ENCODE measurements at regions not wholly inside any gene's neighbourhood (a gene's known extent, or its start where the extent isn't known, plus 50 kb on each side); places are given as distances from the start of the nearest gene placed in this dataset.

DNA sequence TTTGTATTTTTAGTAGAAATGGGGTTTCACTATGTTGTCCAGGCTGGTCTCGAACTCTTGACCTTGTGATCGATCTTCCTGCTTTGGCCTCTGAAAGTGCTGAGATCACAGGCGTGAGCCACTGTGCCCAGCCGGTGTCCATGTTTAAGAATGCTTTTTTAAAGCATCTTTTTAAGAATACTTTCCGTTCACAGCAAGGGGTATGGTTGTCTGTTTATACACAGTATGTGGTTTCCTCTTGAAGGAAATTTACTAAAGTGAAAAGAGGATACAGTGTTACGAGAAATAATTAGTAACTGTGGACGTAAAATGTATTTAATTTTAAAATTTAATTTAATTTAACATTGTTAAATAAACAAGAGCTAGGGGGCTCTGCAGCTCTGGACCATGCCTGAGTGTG is 73.4 kb downstream of the GSC start:
- H3K4me3 ChIP-seq (ENCODE audit: low read length in 2 of 2) = no peak overlapping the region
- H3K9ac ChIP-seq (ENCODE audit: low read length in 2 of 2) = no peak overlapping the region
- no peaks in the 10 kb centered on the region for H3K4me1 ChIP-seq (ENCODE audit: control insufficient read depth, insufficient read depth, low read length)
- H3K9me3 ChIP-seq (ENCODE audit: control insufficient read depth in 2 of 2, low read length in 2 of 2) = no peaks in the 10 kb centered on the region
- H3K27me3 ChIP-seq (ENCODE audit: control insufficient read depth in 1 of 2, insufficient read depth in 2 of 2, low read length in 2 of 2) = peaks cover 6 to 10% of the 10 kb centered on the region in 2 donors
- no peaks in the 10 kb centered on the region for H3K36me3 ChIP-seq (ENCODE audit: control insufficient read depth in 2 of 2, insufficient read depth in 2 of 2, low read length in 2 of 2)
- H3K27ac ChIP-seq (ENCODE audit: low read length) = no peak overlapping the region

DNA sequence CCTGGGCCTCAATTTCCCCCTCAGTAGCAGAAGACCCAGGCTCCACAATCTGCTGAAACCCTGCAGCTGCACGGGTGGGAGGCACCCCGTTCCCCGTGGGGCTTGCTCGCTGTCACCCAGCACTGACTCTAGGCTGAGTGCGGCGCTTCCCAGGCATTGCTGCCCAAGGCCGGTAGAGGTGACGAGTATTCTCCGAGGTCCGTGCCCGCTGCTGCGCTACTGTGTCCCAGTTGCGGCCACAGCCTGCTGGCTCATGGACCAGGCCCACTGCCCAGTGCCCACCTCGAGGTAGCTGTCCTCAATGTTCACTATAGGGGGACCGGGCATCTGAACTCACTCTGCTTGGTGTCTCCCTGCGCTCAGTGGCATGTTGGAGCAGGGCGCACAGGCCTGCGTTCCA is 74.7 kb downstream of the GSC start:
- Histone ChIP-seq H3K27me3 (ENCODE audit: control insufficient read depth in 1 of 2, insufficient read depth in 2 of 2, low read length in 2 of 2) (peaks cover 5 to 7% of the 10 kb centered on the region in 2 donors), H3K4me1 (ENCODE audit: control insufficient read depth, insufficient read depth, low read length) (no peaks in the 10 kb centered on the region), H3K9me3 (ENCODE audit: control insufficient read depth in 2 of 2, low read length in 2 of 2) (no peaks in the 10 kb centered on the region), H3K27ac (ENCODE audit: low read length) (no peak overlapping the region), H3K36me3 (ENCODE audit: control insufficient read depth in 2 of 2, insufficient read depth in 2 of 2, low read length in 2 of 2) (no peaks in the 10 kb centered on the region), H3K4me3 (ENCODE audit: low read length in 2 of 2) (no peak overlapping the region), H3K9ac (ENCODE audit: low read length in 2 of 2) (no peak overlapping the region)

DNA sequence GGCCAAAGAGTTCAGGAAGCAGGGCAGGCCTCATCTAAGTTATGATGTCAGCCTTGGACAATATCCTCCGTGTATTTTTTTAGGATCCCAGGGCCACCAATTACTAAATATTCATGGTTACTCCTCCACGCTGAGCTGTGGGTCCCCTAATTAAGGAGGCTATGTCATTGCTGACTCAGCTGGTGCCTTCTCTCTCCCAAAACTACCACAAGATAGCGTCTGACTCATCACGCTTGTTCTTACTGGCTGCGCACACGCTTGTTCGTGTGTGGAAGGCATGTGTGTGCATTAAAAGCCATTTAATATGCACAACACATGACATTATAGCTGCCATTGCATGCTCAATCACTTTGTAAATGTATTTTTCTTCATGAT is 78.3 kb downstream of the GSC start:
- Histone ChIP-seq H3K9ac (ENCODE audit: low read length in 2 of 2) (no peak overlapping the region), H3K4me1 (ENCODE audit: control insufficient read depth, insufficient read depth, low read length) (peaks cover 5% of the 10 kb centered on the region), H3K4me3 (ENCODE audit: low read length in 2 of 2) (no peak overlapping the region), H3K9me3 (ENCODE audit: control insufficient read depth in 2 of 2, low read length in 2 of 2) (no peaks in the 10 kb centered on the region), H3K27me3 (ENCODE audit: control insufficient read depth in 1 of 2, insufficient read depth in 2 of 2, low read length in 2 of 2) (no peaks in the 10 kb centered on the region), H3K36me3 (ENCODE audit: control insufficient read depth in 2 of 2, insufficient read depth in 2 of 2, low read length in 2 of 2) (no peaks in the 10 kb centered on the region), H3K27ac (ENCODE audit: low read length) (no peak overlapping the region)

DNA sequence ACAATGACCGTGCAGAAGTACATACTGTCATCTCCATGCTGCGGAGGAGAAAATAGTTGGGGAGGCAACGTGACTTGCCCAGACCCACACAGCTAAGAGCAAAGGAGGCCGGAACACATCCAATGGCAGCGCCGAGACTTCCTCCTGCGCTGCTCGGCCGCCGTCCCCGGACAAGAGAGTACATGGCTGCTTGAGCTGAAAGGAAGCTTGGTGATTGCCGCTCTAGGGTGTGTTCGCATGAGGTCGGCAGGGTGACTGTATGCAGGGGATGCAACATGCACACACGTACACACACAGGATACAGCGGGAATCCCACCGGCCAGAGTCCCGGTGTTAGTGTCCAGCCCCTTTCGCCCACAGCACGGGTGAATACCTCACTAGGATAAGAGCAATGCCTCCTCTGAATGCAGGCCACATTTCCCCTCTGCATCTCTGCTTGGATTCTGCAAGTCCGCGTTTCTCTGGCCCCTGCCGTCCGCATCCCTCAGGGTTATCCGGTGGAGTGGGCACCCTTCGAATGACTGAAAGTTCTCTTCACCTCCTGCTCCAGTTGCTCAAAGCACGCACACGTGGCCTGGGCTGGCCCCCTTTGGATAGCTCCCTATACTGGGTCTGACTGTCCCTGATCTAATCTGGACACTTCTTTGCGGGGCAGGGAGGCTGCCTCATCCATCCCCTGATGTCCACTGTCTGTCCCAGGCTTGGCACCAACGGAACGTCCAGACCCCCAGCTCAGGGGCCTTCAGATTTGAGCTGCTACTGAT is 78.8 kb downstream of the GSC start:
- Histone ChIP-seq H3K36me3 (ENCODE audit: control insufficient read depth in 2 of 2, insufficient read depth in 2 of 2, low read length in 2 of 2) (no peaks in the 10 kb centered on the region), H3K9ac (ENCODE audit: low read length in 2 of 2) (no peak overlapping the region), H3K27ac (ENCODE audit: low read length) (no peak overlapping the region), H3K9me3 (ENCODE audit: control insufficient read depth in 2 of 2, low read length in 2 of 2) (no peaks in the 10 kb centered on the region), H3K27me3 (ENCODE audit: control insufficient read depth in 1 of 2, insufficient read depth in 2 of 2, low read length in 2 of 2) (no peaks in the 10 kb centered on the region), H3K4me3 (ENCODE audit: low read length in 2 of 2) (no peak overlapping the region), H3K4me1 (ENCODE audit: control insufficient read depth, insufficient read depth, low read length) (peaks cover 5% of the 10 kb centered on the region)

DNA sequence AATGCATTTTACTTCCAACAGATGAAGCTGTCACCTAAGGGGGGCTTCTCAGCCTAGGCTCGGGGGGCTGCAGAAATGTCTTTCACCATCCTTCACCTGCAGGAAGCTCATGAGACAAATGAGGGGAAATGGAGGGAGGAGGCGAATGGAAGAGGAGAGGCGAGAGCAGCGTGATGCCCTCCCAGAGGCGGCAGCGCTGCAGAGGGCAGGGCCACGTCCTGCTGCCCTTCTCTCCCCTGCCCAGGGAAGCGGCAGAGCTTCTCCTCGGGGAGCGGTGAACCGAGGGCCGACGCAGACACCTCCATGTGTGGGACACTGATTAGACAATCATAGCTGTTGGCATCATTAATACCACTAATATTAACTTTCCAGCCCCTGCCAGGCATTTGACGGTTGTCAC is 78.3 kb downstream of the SERPINA3 start:
- Histone ChIP-seq H3K4me1 (ENCODE audit: control insufficient read depth, insufficient read depth, low read length) (peaks cover 5% of the 10 kb centered on the region), H3K36me3 (ENCODE audit: control insufficient read depth in 2 of 2, insufficient read depth in 2 of 2, low read length in 2 of 2) (no peaks in the 10 kb centered on the region), H3K9ac (ENCODE audit: low read length in 2 of 2) (no peak overlapping the region), H3K27ac (ENCODE audit: low read length) (no peak overlapping the region), H3K4me3 (ENCODE audit: low read length in 2 of 2) (no peak overlapping the region), H3K27me3 (ENCODE audit: control insufficient read depth in 1 of 2, insufficient read depth in 2 of 2, low read length in 2 of 2) (no peaks in the 10 kb centered on the region), H3K9me3 (ENCODE audit: control insufficient read depth in 2 of 2, low read length in 2 of 2) (no peaks in the 10 kb centered on the region)

DNA sequence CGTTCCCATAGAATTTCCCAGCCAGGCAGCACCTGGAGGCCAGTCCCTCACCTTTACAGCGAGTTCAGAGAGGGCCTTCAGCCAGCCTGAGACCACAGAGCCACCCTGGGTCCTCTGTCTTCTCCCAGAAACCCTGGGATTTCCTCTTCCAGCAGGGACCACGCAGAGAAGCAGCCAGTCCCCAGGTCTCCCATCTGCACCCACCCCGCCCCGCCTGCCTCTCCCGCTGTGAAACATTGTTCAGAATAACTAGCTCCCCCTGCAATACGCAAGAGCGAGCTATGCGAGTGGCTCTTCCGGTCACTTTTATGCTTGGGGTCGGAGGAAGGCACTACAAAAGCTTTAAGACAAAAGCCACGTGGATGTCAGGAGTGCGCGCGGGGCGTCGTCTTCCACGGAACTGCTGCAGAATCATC is 77.8 kb downstream of the SERPINA3 start:
- Histone ChIP-seq H3K36me3 (ENCODE audit: control insufficient read depth in 2 of 2, insufficient read depth in 2 of 2, low read length in 2 of 2) (no peaks in the 10 kb centered on the region), H3K27me3 (ENCODE audit: control insufficient read depth in 1 of 2, insufficient read depth in 2 of 2, low read length in 2 of 2) (no peaks in the 10 kb centered on the region), H3K9me3 (ENCODE audit: control insufficient read depth in 2 of 2, low read length in 2 of 2) (no peaks in the 10 kb centered on the region), H3K27ac (ENCODE audit: low read length) (no peak overlapping the region), H3K4me1 (ENCODE audit: control insufficient read depth, insufficient read depth, low read length) (peaks cover 5% of the 10 kb centered on the region), H3K9ac (ENCODE audit: low read length in 2 of 2) (peak overlapping the region in 1 of 2 donors; percentile 21), H3K4me3 (ENCODE audit: low read length in 2 of 2) (peak overlapping the region in 1 of 2 donors; percentile 44)

DNA sequence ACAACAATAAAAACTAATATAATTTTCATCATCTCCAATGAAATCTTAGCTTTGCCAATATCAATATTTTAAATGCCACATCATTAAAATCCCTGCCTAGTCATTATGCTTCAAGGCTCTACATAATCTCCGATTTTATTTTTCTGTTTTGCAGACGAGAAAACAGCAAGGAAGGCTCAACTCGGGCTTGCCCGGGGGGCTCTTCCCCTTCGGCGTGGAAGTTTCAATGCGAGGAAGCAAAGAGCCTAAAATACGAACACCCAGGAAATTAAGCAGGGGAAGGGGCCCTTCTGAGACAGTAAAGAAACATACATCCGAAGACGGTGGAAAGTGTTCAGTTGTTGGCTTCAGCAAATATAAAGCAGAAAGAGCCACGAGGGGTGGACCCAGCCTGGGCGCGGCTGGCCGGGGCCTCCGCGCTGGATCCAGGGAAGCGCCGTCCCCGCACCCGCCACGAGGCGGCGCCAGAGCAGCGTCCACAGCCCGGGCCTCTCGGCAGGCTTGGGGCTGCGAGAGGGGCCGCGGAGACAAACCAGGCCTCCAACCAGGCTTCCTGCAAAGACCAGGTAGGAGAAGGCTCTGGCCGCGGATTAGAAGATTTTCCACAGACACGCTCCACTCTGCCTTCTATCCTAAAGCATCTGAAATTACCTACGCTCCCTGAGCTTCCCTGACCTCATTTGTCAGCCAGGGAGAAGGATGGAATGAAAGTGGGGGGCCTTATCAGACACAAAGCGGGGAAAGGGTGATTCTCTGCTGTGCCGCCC is 77.2 kb downstream of the SERPINA3 start:
- peak overlapping the region in 1 of 2 donors; percentile 21 for H3K9ac ChIP-seq (ENCODE audit: low read length in 2 of 2)
- no peaks in the 10 kb centered on the region for H3K36me3 ChIP-seq (ENCODE audit: control insufficient read depth in 2 of 2, insufficient read depth in 2 of 2, low read length in 2 of 2)
- no peak overlapping the region for H3K27ac ChIP-seq (ENCODE audit: low read length)
- peaks cover 5% of the 10 kb centered on the region for H3K4me1 ChIP-seq (ENCODE audit: control insufficient read depth, insufficient read depth, low read length)
- H3K4me3 ChIP-seq (ENCODE audit: low read length in 2 of 2) = peak overlapping the region in 1 of 2 donors; percentile 44
- no peaks in the 10 kb centered on the region for H3K9me3 ChIP-seq (ENCODE audit: control insufficient read depth in 2 of 2, low read length in 2 of 2)
- H3K27me3 ChIP-seq (ENCODE audit: control insufficient read depth in 1 of 2, insufficient read depth in 2 of 2, low read length in 2 of 2) = no peaks in the 10 kb centered on the region

DNA sequence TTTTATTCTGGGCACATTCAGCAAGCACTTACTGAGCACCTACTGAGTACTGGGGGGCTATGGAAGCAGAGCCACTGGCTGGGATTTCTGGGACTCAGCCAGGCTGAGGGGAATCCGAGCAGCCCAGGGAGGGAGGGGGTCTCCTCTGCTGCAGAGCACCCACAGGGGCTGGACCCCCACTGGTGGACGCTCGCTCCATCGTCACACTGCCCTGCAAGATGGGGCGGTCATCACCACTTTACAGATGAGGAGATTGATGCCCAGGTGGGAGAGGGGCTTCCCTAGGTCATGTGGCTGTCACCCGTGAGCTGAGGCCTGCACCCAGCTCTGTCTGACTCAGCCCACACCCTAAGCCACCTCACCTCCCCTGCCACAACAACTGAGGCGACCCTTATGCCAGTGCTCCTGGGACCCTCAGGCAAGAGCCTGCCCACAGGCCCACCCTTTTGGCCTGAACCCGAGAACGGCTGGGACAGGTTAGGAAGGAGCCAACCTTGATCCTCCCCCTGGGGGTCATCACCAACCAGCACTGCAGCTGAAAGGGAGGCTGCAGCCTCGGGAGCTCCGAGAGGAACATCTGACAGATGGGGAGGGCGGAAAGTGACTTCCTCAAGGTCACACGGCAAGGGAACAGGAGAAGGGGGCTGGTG is 74.4 kb downstream of the SERPINA3 start:
- H3K27ac ChIP-seq (ENCODE audit: low read length) = no peak overlapping the region
- H3K27me3 ChIP-seq (ENCODE audit: control insufficient read depth in 1 of 2, insufficient read depth in 2 of 2, low read length in 2 of 2) = peaks cover 0 to 2% of the 10 kb centered on the region in 2 donors
- no peak overlapping the region for H3K4me3 ChIP-seq (ENCODE audit: low read length in 2 of 2)
- no peaks in the 10 kb centered on the region for H3K36me3 ChIP-seq (ENCODE audit: control insufficient read depth in 2 of 2, insufficient read depth in 2 of 2, low read length in 2 of 2)
- H3K9me3 ChIP-seq (ENCODE audit: control insufficient read depth in 2 of 2, low read length in 2 of 2) = no peaks in the 10 kb centered on the region
- peaks cover 5% of the 10 kb centered on the region for H3K4me1 ChIP-seq (ENCODE audit: control insufficient read depth, insufficient read depth, low read length)
- no peak overlapping the region for H3K9ac ChIP-seq (ENCODE audit: low read length in 2 of 2)

DNA sequence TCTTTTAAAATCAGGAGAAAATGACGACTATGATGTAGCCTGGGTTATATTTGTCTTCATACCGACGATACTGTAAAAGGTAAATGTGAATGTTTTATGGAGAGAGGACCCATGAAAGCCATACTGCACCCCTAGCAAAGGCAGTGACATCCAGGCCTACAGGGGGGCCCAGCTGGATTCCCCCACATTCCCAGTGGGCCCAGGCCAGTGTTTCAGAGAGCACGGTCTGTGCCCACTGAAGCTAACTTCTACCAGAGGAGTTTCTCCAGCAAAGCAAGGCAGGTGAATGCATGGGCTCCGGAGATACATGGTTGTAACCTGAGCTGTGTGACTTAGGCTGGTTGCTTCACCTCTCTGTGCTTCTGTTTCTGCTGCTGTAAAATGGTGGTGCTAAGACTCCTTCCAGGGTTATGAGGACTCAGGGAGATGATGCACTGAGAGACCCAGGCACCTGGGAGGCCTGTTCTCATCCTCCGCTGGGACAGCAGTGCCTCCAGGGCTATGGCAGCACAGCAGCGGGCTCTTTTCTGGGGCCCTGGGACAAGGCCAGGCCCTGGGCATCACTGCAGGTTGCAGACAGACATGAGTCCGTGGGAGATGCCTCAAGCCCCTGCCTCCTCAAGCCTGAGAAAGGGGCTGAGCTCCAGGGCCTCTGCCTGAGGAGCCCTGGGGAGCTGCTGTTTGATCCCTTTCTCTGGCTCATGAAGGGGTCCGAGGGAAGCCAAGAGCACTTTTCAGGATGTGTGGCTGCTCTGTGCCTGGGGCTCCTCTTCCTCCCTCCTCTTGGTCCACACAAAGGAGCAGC is 73.7 kb downstream of the SERPINA3 start:
- no peaks in the 10 kb centered on the region for H3K9me3 ChIP-seq (ENCODE audit: control insufficient read depth in 2 of 2, low read length in 2 of 2)
- no peaks in the 10 kb centered on the region for H3K36me3 ChIP-seq (ENCODE audit: control insufficient read depth in 2 of 2, insufficient read depth in 2 of 2, low read length in 2 of 2)
- H3K9ac ChIP-seq (ENCODE audit: low read length in 2 of 2) = no peak overlapping the region

DNA sequence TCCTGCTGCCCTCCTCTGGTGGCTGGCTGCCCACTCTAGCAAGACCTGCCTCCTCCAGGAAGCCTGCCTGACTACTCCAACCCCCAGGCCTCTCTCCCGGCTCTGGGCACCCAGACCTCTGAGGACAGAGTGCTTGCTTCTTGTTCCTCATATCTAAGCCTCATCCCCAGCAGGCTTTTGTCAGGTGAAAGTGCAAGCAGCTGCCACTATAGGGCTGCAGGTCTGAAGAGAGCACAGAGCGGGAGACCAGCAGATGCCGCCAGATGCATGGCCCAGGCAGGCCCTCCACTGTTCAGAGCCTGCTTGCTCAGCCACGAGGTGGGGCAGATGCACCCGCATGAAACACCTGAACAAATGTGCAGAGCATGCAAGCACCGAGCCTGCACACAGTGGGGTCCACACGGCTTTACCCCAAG is 73.0 kb downstream of the SERPINA3 start:
- no peaks in the 10 kb centered on the region for H3K36me3 ChIP-seq (ENCODE audit: control insufficient read depth in 2 of 2, insufficient read depth in 2 of 2, low read length in 2 of 2)
- H3K4me1 ChIP-seq (ENCODE audit: control insufficient read depth, insufficient read depth, low read length) = peaks cover 5% of the 10 kb centered on the region
- no peak overlapping the region for H3K27ac ChIP-seq (ENCODE audit: low read length)
- H3K9me3 ChIP-seq (ENCODE audit: control insufficient read depth in 2 of 2, low read length in 2 of 2) = no peaks in the 10 kb centered on the region
- H3K27me3 ChIP-seq (ENCODE audit: control insufficient read depth in 1 of 2, insufficient read depth in 2 of 2, low read length in 2 of 2) = peaks cover 0 to 2% of the 10 kb centered on the region in 2 donors
- no peak overlapping the region for H3K4me3 ChIP-seq (ENCODE audit: low read length in 2 of 2)
- H3K9ac ChIP-seq (ENCODE audit: low read length in 2 of 2) = no peak overlapping the region

More for the DNA sequence above, 73.7 kb downstream of the SERPINA3 start:
- H3K27me3 ChIP-seq (ENCODE audit: control insufficient read depth in 1 of 2, insufficient read depth in 2 of 2, low read length in 2 of 2) = peaks cover 0 to 2% of the 10 kb centered on the region in 2 donors
- H3K4me1 ChIP-seq (ENCODE audit: control insufficient read depth, insufficient read depth, low read length) = peaks cover 5% of the 10 kb centered on the region
- no peak overlapping the region for H3K4me3 ChIP-seq (ENCODE audit: low read length in 2 of 2)
- H3K27ac ChIP-seq (ENCODE audit: low read length) = no peak overlapping the region
